ENCODE measurements at regions not wholly inside any gene's neighbourhood (a gene's known extent, or its start where the extent isn't known, plus 50 kb on each side); places are given as distances from the start of the nearest gene placed in this dataset.

- H3K27ac ChIP-seq (ENCODE audit: extremely low read depth, low read depth, low read length) = no peak overlapping the region
- H3K9me3 ChIP-seq (ENCODE audit: control insufficient read depth, insufficient read depth, low read depth, low read length) = no peaks in the 10 kb centered on the region
- H3K4me3 ChIP-seq (ENCODE audit: low read depth, low read length) = no peak overlapping the region
- CTCF ChIA-PET = interaction anchor here (1.1 kb wide), 1 partner anchor 8 kb away, joined by 3 read pairs; no protein-coding TSS in a partner anchor
- TF ChIP-seq SETDB1 (IDR thresholded peaks at IDR 0.05; ENCODE audit: insufficient read length, low read length) (no peak), ZNF426 (tag by site-specific recombination; IDR thresholded peaks at IDR 0.05) (no peak), ZNF311 (tag by site-specific recombination; IDR thresholded peaks at IDR 0.05; ENCODE audit: borderline replicate concordance) (no peak), ZNF510 (tag by site-specific recombination; IDR thresholded peaks at IDR 0.05; ENCODE audit: insufficient replicate concordance) (no peak), ZNF654 (tag by site-specific recombination; IDR thresholded peaks at IDR 0.05; ENCODE audit: low read depth) (no peak), ZNF221 (tag by site-specific recombination; IDR thresholded peaks at IDR 0.05; ENCODE audit: borderline replicate concordance) (no peak), ZNF561 (tag by site-specific recombination; IDR thresholded peaks at IDR 0.05; ENCODE audit: borderline replicate concordance) (no peak), ZNF514 (tag by site-specific recombination; IDR thresholded peaks at IDR 0.05) (no peak), ZSCAN30 (tag by site-specific recombination; IDR thresholded peaks at IDR 0.05) (no peak), ZBTB20 (tag by site-specific recombination; IDR thresholded peaks at IDR 0.05) (no peak), ZNF600 (tag by site-specific recombination; IDR thresholded peaks at IDR 0.05) (no peak), ZNF133 (tag by site-specific recombination; IDR thresholded peaks at IDR 0.05) (no peak), ZNF639 (tag by site-specific recombination; IDR thresholded peaks at IDR 0.05) (no peak), ZNF621 (tag by site-specific recombination; IDR thresholded peaks at IDR 0.05) (no peak)
- TF ChIP-seq, protein P1, sequence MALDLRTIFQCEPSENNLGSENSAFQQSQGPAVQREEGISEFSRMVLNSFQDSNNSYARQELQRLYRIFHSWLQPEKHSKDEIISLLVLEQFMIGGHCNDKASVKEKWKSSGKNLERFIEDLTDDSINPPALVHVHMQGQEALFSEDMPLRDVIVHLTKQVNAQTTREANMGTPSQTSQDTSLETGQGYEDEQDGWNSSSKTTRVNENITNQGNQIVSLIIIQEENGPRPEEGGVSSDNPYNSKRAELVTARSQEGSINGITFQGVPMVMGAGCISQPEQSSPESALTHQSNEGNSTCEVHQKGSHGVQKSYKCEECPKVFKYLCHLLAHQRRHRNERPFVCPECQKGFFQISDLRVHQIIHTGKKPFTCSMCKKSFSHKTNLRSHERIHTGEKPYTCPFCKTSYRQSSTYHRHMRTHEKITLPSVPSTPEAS (tag by site-specific recombination; IDR thresholded peaks at IDR 0.05) = no peak
- TF ChIP-seq, protein P2, sequence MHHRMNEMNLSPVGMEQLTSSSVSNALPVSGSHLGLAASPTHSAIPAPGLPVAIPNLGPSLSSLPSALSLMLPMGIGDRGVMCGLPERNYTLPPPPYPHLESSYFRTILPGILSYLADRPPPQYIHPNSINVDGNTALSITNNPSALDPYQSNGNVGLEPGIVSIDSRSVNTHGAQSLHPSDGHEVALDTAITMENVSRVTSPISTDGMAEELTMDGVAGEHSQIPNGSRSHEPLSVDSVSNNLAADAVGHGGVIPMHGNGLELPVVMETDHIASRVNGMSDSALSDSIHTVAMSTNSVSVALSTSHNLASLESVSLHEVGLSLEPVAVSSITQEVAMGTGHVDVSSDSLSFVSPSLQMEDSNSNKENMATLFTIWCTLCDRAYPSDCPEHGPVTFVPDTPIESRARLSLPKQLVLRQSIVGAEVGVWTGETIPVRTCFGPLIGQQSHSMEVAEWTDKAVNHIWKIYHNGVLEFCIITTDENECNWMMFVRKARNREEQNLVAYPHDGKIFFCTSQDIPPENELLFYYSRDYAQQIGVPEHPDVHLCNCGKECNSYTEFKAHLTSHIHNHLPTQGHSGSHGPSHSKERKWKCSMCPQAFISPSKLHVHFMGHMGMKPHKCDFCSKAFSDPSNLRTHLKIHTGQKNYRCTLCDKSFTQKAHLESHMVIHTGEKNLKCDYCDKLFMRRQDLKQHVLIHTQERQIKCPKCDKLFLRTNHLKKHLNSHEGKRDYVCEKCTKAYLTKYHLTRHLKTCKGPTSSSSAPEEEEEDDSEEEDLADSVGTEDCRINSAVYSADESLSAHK (tag by site-specific recombination; IDR thresholded peaks at IDR 0.05) = no peak
- TF ChIP-seq, protein P3, sequence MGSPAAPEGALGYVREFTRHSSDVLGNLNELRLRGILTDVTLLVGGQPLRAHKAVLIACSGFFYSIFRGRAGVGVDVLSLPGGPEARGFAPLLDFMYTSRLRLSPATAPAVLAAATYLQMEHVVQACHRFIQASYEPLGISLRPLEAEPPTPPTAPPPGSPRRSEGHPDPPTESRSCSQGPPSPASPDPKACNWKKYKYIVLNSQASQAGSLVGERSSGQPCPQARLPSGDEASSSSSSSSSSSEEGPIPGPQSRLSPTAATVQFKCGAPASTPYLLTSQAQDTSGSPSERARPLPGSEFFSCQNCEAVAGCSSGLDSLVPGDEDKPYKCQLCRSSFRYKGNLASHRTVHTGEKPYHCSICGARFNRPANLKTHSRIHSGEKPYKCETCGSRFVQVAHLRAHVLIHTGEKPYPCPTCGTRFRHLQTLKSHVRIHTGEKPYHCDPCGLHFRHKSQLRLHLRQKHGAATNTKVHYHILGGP (tag by site-specific recombination; IDR thresholded peaks at IDR 0.05) = no peak
- TF ChIP-seq, protein P4, sequence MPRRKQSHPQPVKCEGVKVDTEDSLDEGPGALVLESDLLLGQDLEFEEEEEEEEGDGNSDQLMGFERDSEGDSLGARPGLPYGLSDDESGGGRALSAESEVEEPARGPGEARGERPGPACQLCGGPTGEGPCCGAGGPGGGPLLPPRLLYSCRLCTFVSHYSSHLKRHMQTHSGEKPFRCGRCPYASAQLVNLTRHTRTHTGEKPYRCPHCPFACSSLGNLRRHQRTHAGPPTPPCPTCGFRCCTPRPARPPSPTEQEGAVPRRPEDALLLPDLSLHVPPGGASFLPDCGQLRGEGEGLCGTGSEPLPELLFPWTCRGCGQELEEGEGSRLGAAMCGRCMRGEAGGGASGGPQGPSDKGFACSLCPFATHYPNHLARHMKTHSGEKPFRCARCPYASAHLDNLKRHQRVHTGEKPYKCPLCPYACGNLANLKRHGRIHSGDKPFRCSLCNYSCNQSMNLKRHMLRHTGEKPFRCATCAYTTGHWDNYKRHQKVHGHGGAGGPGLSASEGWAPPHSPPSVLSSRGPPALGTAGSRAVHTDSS (tag by site-specific recombination; IDR thresholded peaks at IDR 0.05) = no peak
- H3K4me1 ChIP-seq (ENCODE audit: control insufficient read depth, insufficient read depth, low read length) = no peaks in the 10 kb centered on the region
- H3K36me3 ChIP-seq (ENCODE audit: control insufficient read depth in 2 of 2, insufficient read depth in 1 of 2, low read length in 2 of 2) = no peaks in the 10 kb centered on the region
- POLR2A ChIA-PET = interaction anchor here (1.5 kb wide), 1 partner anchor 57 kb away, joined by 6 read pairs; no protein-coding TSS in a partner anchor
Measured at GRCh38 chr2:64808092-64808491, 154.4 kb upstream of the SERTAD2 start.

Data from HEK293 (cell line).